ENCODE measurements at regions not wholly inside any gene's neighbourhood (a gene's known extent, or its start where the extent isn't known, plus 50 kb on each side); places are given as distances from the start of the nearest gene placed in this dataset.

DNA sequence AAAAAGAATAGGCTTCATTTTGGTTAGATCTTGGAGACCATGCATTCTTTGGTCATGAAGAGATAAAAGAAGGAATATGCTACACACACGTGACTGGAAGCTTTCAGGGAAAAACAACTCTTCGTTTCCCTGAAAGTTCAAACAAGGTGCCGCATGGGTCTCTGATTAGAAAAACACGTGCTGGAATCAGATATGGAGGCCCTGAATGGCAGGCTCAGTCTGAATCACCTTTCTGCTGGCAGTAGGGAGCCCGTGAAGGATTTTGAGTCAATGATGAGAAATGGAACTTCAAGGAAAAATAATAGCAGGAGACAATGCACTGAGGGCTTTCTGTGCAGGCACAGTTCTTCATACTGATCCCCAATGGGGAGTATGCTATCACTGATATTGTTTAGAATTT is 99.8 kb upstream of the LRRN1 start:
- no peak for DNase-seq
- no peaks in the 10 kb centered on the region for H3K36me3 ChIP-seq
- H3K4me3 ChIP-seq (ENCODE audit: low read depth, low read length) = no peak overlapping the region
- no peak overlapping the region for H3K27ac ChIP-seq
- no peaks in the 10 kb centered on the region for H3K27me3 ChIP-seq (ENCODE audit: insufficient read depth, low read depth, severe bottlenecking)
- H3K9me3 ChIP-seq (ENCODE audit: severe bottlenecking) = no peaks in the 10 kb centered on the region
- TF ChIP-seq, protein P1, sequence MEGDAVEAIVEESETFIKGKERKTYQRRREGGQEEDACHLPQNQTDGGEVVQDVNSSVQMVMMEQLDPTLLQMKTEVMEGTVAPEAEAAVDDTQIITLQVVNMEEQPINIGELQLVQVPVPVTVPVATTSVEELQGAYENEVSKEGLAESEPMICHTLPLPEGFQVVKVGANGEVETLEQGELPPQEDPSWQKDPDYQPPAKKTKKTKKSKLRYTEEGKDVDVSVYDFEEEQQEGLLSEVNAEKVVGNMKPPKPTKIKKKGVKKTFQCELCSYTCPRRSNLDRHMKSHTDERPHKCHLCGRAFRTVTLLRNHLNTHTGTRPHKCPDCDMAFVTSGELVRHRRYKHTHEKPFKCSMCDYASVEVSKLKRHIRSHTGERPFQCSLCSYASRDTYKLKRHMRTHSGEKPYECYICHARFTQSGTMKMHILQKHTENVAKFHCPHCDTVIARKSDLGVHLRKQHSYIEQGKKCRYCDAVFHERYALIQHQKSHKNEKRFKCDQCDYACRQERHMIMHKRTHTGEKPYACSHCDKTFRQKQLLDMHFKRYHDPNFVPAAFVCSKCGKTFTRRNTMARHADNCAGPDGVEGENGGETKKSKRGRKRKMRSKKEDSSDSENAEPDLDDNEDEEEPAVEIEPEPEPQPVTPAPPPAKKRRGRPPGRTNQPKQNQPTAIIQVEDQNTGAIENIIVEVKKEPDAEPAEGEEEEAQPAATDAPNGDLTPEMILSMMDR (IDR thresholded peaks at IDR 0.05; ENCODE audit: low read depth, low read length) = no peak

DNA sequence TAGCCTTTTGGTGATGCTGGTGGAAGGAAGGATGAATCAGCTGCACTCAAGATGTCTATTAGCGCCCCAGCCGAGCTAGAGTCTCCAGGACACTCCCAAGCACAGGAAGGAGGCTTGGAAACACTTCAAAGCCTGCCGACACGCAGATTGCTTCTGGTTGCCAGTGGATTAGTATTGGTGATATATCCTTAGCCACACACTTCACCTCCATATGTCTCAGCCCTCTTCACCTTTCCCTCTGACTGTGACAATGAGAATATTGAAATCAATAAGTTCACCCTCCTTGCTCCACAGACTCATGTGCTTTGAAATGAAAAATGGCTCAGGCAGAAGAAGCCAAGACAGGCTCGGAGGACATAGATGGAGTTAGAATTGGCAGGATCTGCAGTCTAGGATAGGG is 102.9 kb upstream of the LRRN1 start:
- Histone ChIP-seq H3K4me3 (ENCODE audit: low read depth, low read length) (no peak overlapping the region), H3K36me3 (no peaks in the 10 kb centered on the region), H3K27ac (no peak overlapping the region), H3K9me3 (ENCODE audit: severe bottlenecking) (no peaks in the 10 kb centered on the region), H3K27me3 (ENCODE audit: insufficient read depth, low read depth, severe bottlenecking) (no peaks in the 10 kb centered on the region)
- DNase-seq = no peak
- TF ChIP-seq, protein P1 (IDR thresholded peaks at IDR 0.05; ENCODE audit: low read depth, low read length) = no peak

DNA sequence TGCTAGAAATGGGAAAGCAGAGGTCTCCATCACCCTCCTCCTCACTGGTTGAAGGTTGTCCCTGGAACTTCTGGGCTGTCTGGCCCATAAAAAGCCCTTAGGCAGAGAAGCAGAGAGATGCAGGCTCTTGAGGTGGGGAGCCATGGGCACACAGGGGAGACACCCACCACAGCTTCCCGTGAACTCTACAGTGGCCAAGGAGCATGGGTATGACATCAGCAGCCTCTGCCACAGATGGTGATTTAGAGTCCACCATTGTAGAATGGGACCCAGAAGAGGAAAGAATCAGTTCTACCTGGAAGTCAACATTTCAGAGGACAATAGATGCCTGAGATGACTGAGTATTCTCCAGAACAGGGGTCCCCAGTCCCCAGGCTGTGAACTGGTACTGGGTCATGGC is 105.6 kb upstream of the LRRN1 start:
- Histone ChIP-seq H3K36me3 (no peaks in the 10 kb centered on the region), H3K9me3 (ENCODE audit: severe bottlenecking) (no peaks in the 10 kb centered on the region), H3K27me3 (ENCODE audit: insufficient read depth, low read depth, severe bottlenecking) (no peaks in the 10 kb centered on the region), H3K27ac (no peak overlapping the region), H3K4me3 (ENCODE audit: low read depth, low read length) (no peak overlapping the region)
- TF ChIP-seq, protein P1 (IDR thresholded peaks at IDR 0.05; ENCODE audit: low read depth, low read length) = no peak
- DNase-seq = no peak

DNA sequence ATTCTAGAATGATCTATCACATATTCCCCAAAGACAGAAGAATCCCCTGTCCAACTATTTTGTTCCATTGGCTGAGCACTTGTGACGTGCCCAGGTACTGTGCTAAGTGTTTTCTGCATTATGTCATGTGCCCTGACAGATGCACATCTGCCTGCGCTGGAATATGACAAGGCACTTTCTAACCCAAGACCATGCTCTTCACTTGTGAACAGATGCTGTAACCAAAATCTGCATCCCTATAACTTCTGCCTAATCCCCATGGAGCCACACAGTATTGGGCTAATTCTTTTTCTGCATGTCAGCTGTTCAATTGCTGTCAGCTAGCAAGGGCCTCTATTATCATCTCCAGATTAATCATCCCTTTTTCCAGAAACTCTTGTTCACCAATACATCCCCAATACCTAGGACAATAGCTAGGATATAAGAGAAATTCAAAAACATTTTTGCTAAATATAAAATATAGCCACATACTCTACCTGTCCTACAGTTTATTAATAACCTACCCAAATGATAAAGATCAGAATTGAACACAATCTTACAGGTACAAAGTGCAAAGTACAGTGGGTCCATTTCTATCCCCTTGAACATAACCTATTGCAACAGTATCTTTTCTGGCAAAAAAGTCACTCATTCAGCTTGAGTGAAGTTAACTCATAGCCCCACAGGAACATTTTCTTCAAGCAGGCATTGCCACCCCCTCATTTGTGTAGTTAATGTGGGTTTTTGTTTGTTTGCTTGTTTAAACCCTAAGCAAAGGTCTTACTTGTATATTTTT is 109.4 kb upstream of the LRRN1 start:
- DNase-seq = no peak
- H3K36me3 ChIP-seq = no peaks in the 10 kb centered on the region
- H3K4me3 ChIP-seq (ENCODE audit: low read depth, low read length) = no peak overlapping the region
- no peaks in the 10 kb centered on the region for H3K27me3 ChIP-seq (ENCODE audit: insufficient read depth, low read depth, severe bottlenecking)
- H3K9me3 ChIP-seq (ENCODE audit: severe bottlenecking) = no peaks in the 10 kb centered on the region
- TF ChIP-seq, protein P1 (IDR thresholded peaks at IDR 0.05; ENCODE audit: low read depth, low read length) = no peak
- no peak overlapping the region for H3K27ac ChIP-seq

DNA sequence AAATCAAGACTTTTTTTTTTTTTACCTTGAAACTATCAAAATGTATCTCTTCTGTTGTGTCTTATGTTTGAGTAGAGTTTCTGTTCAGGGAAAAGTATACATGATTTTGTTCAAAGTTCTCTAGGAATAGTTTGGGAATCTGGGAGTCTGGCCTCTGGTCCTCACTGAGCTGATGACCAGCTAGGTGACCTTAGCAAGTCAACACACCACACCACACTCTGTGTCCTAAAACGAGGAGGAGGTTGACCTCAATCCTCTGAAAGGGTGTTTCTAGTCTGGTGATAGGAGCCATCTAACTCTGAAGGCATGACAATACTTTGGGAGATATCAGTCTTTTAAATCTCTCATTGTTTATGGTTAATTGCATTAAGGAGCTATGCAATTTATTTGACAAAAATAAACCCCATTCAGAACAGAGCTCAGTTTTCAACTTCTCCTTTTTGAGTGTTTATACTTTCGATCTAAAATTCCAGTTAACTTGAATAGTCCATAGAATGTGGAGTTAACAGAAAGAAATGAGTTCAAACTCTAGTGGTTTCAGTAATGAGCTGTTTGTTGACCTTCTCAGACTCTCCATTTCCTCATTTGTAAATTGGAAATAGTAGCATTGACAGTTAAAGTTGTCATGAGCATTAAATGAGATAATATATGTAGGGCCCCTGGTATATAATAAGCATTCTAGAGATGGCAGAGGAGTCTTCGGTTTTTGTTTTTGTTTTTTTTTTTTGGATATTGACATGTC is 112.2 kb upstream of the LRRN1 start:
- Histone ChIP-seq H3K36me3 (no peaks in the 10 kb centered on the region), H3K4me3 (ENCODE audit: low read depth, low read length) (no peak overlapping the region), H3K9me3 (ENCODE audit: severe bottlenecking) (no peaks in the 10 kb centered on the region), H3K27me3 (ENCODE audit: insufficient read depth, low read depth, severe bottlenecking) (no peaks in the 10 kb centered on the region), H3K27ac (no peak overlapping the region)
- TF ChIP-seq, protein P1 (IDR thresholded peaks at IDR 0.05; ENCODE audit: low read depth, low read length) = no peak
- DNase-seq = no peak
